B cell (primary cell): ENCODE measurements at regions not wholly inside any gene's neighbourhood (a gene's known extent, or its start where the extent isn't known, plus 50 kb on each side); places are given as distances from the start of the nearest gene placed in this dataset.

ENCODE experiments used
- ATAC-seq: fragments of 200-7000 bp; cut with Tn5 transposase; one replicate; pipeline ENCODE4 v1.10.0; 2021; ENCODE audit warnings: low read depth, mild to moderate bottlenecking, moderate number of reproducible peaks, moderate library complexity
- CTCF ChIA-PET: fragments of 350-600 bp; sonication (Branson Sonifier 250); formaldehyde crosslinking; loops from one replicate; lab custom pipeline; 2021; ENCODE audit warnings: antibody characterized with exemption, inconsistent platforms; lab: Charles Lee
- POLR2A ChIA-PET: fragments of 350-600 bp; sonication (Branson Sonifier 250); formaldehyde crosslinking; loops from one replicate; lab custom pipeline; 2021; ENCODE audit warnings: antibody characterized with exemption; lab: Charles Lee
- DNase-seq: peaks from one replicate; pipeline ENCODE4 v3.0.0; 2013
- H2AFZ ChIP-seq: 2 replicates; pipeline ENCODE4 v1.6.1; 2012; ENCODE audit warnings: mild to moderate bottlenecking, low read depth, low read length; ENCODE audit not compliant: insufficient read depth, poor library complexity, severe bottlenecking
- H3K27ac ChIP-seq, 2 donors: 1 replicate in 1 of 2; 2 replicates in 1 of 2; pipeline ENCODE4 v1.5.1; 2012 to 2013; ENCODE audit warnings: low read length in 2 of 2, mild to moderate bottlenecking in 2 of 2, moderate library complexity in 1 of 2
- H3K27me3 ChIP-seq, 4 experiments: fragments of 200-600 bp in 1 of 4; sonication (generic) in 1 of 4; replicated peaks in 1 of 4; 1 replicate in 2 of 4; 2 replicates in 2 of 4; pipeline versions ENCODE4 v1.6.1 to v1.7.0; 2013 to 2016; ENCODE audit warnings: low read length in 3 of 4, mild to moderate bottlenecking in 2 of 4, mixed read lengths in 1 of 4, moderate library complexity in 1 of 4; ENCODE audit not compliant: insufficient read depth in 4 of 4, control insufficient read depth in 3 of 4; ENCODE audit errors: control extremely low read depth in 1 of 4
- H3K36me3 ChIP-seq, 2 experiments: replicated peaks in 1 of 2; 1 replicate in 1 of 2; 2 replicates in 1 of 2; pipeline versions ENCODE4 v1.6.1 to v1.7.1; 2013; ENCODE audit warnings: low read length in 1 of 2; ENCODE audit not compliant: insufficient read depth in 2 of 2, control insufficient read depth in 1 of 2; ENCODE audit errors: control extremely low read depth in 1 of 2, extremely low read depth in 1 of 2
- H3K4me1 ChIP-seq, 2 donors: fragments of 200-600 bp in 1 of 2; sonication (generic) in 1 of 2; 1 replicate in 1 of 2; 2 replicates in 1 of 2; pipeline versions ENCODE4 v1.5.1 to v1.6.1; 2013 to 2017; ENCODE audit warnings: low read length in 2 of 2; ENCODE audit not compliant: control insufficient read depth in 2 of 2, insufficient read depth in 2 of 2
- H3K4me2 ChIP-seq: replicated peaks from 2 replicates; pipeline ENCODE3; 2012; ENCODE audit warnings: mild to moderate bottlenecking, low read depth, low read length; ENCODE audit not compliant: poor library complexity, severe bottlenecking
- H3K4me3 ChIP-seq, 5 experiments: fragments of 200-600 bp in 1 of 5; sonication (generic) in 1 of 5; 1 replicate in 3 of 5; 2 replicates in 2 of 5; pipeline versions ENCODE4 v1.5.1 to v1.7.0; 2011 to 2016; ENCODE audit warnings: low read length in 4 of 5, mild to moderate bottlenecking in 4 of 5, low read depth in 2 of 5, control low read depth in 1 of 5, moderate library complexity in 1 of 5; ENCODE audit not compliant: insufficient read depth in 1 of 5; ENCODE audit errors: control extremely low read depth in 1 of 5, extremely low read depth in 1 of 5
- H3K79me2 ChIP-seq: fragments of 200-600 bp; sonication (generic); one replicate; pipeline ENCODE4 v1.6.0; 2016; ENCODE audit warnings: low read length; ENCODE audit not compliant: control insufficient read depth, insufficient read depth
- H3K9ac ChIP-seq: fragments of 200-600 bp; sonication (generic); 2 replicates; pipeline ENCODE4 v1.6.1; 2017; ENCODE audit warnings: mild to moderate bottlenecking, low read length, moderate library complexity
- H3K9me3 ChIP-seq, 3 donors: one replicate each; pipeline versions ENCODE4 v1.6.1 to v1.7.1; 2013; ENCODE audit warnings: low read length in 2 of 3; ENCODE audit not compliant: control insufficient read depth in 2 of 3, insufficient read depth in 1 of 3; ENCODE audit errors: control extremely low read depth in 1 of 3
- H4K20me1 ChIP-seq: 2 replicates; pipeline ENCODE4 v1.6.0; 2012; ENCODE audit warnings: mild to moderate bottlenecking, low read length; ENCODE audit not compliant: insufficient read depth, control insufficient read depth, poor library complexity, severe bottlenecking
- H3K27ac Mint-ChIP-seq: one replicate; pipeline ENCODE4 v1.8.0; 2021; ENCODE audit warnings: mixed read lengths
- H3K27me3 Mint-ChIP-seq: one replicate; pipeline ENCODE4 v1.8.0; 2021; ENCODE audit warnings: mixed read lengths
- H3K4me1 Mint-ChIP-seq: one replicate; pipeline ENCODE4 v1.8.0; 2021; ENCODE audit warnings: mixed read lengths
- H3K4me3 Mint-ChIP-seq: one replicate; pipeline ENCODE4 v1.8.0; 2021; ENCODE audit warnings: mixed read lengths
- H3K9me3 Mint-ChIP-seq: one replicate; pipeline ENCODE4 v1.8.0; 2022; ENCODE audit warnings: mixed read lengths; ENCODE audit not compliant: insufficient read depth
- CTCF ChIP-seq: fragments of 200-600 bp; IDR thresholded peaks from one replicate; pipeline ENCODE4 v1.8.0; 2022; ENCODE audit warnings: antibody characterized with exemption, mild to moderate bottlenecking
- EZH2 ChIP-seq: IDR thresholded peaks from 2 replicates; pipeline ENCODE4 v1.6.1; 2012; ENCODE audit warnings: borderline replicate concordance, low read depth, mild to moderate bottlenecking, moderate library complexity, low read length; ENCODE audit not compliant: insufficient read depth, poor library complexity, severe bottlenecking
- WGBS: methylation state at CpG from one replicate; pipeline ENCODE4 v1.1.5; 2013; ENCODE audit warnings: missing lambda C conversion rate; ENCODE audit not compliant: insufficient coverage; 5-methylcytosine and 5-hydroxymethylcytosine counted together
- intact Hi-C: fragments of 100-400 bp; cut with micrococcal nuclease; formaldehyde crosslinking; loops from one replicate; pipeline ENCODE4 v1.10.0; 2022

GRCh38 chr7:16099302-16099849, 322.0 kb downstream of the CRPPA start:
- Histone ChIP-seq H3K4me2 (no peak overlapping the region), H3K4me1 (no peaks in the 10 kb centered on the region), H3K9ac (no peak overlapping the region), H3K9me3 (peaks cover 0 to under 1% (median 0%) of the 10 kb centered on the region in 3 donors), H3K27ac (no peak overlapping the region), H3K36me3 (no peaks in the 10 kb centered on the region), H3K4me3 (no peak overlapping the region), H3K79me2 (no peaks in the 10 kb centered on the region), H4K20me1 (no peaks in the 10 kb centered on the region), H3K27me3 (no peaks in the 10 kb centered on the region), H2AFZ (no peak overlapping the region)
- no peak overlapping the region for H3K27ac Mint-ChIP-seq
- no peak overlapping the region for H3K4me3 Mint-ChIP-seq
- H3K4me1 Mint-ChIP-seq: no peaks in the 10 kb centered on the region
- ChIA-PET CTCF (no interaction called here), POLR2A (no interaction called here)
- ATAC-seq (no peak), DNase-seq (no peak)
- 96% methylated on average over 2 of the region's 2 CpGs for WGBS
- peaks cover 3% of the 10 kb centered on the region for H3K9me3 Mint-ChIP-seq
- H3K27me3 Mint-ChIP-seq: no peaks in the 10 kb centered on the region
- intact Hi-C loops: no loop called here
- TF ChIP-seq CTCF (no peak), EZH2 (no peak)

GRCh38 chr7:16098585-16099179, 322.7 kb downstream of the CRPPA start:
- Mint-ChIP-seq H3K4me1 (no peaks in the 10 kb centered on the region), H3K9me3 (no peaks in the 10 kb centered on the region), H3K27ac (no peak overlapping the region), H3K4me3 (no peak overlapping the region), H3K27me3 (no peaks in the 10 kb centered on the region)
- Histone ChIP-seq H3K4me2 (no peak overlapping the region), H3K9ac (no peak overlapping the region), H3K79me2 (no peaks in the 10 kb centered on the region), H3K4me1 (no peaks in the 10 kb centered on the region), H3K36me3 (no peaks in the 10 kb centered on the region), H3K9me3 (no peaks in the 10 kb centered on the region), H3K27ac (no peak overlapping the region), H4K20me1 (no peaks in the 10 kb centered on the region), H3K4me3 (no peak overlapping the region), H2AFZ (no peak overlapping the region), H3K27me3 (no peaks in the 10 kb centered on the region)
- intact Hi-C loops: no loop called here
- ChIA-PET CTCF (interaction anchor here (0.6 kb wide), 1 partner anchor 467 kb away, joined by 3 read pairs; no protein-coding TSS in a partner anchor), POLR2A (no interaction called here)
- no peak for ATAC-seq
- 75% methylated on average over 2 of the region's 5 CpGs for WGBS
- no peak for TF ChIP-seq CTCF
- TF ChIP-seq EZH2: no peak
- DNase-seq: no peak
